SU-DHL-6 (cell line): ENCODE measurements at regions not wholly inside any gene's neighbourhood (a gene's known extent, or its start where the extent isn't known, plus 50 kb on each side); places are given as distances from the start of the nearest gene placed in this dataset.

Experiments
- EZH2phosphoT487 ChIP-seq: fragments of 200-600 bp; sonication (generic), shearing (Covaris generic); conservative IDR thresholded peaks from 2 replicates; pipeline ENCODE4 v1.6.1; 2018; ENCODE audit warnings: mild to moderate bottlenecking, antibody characterized with exemption, low read length, moderate library complexity, mixed read lengths
- TF ChIP-seq, protein P1 (sequence below): fragments of 200-600 bp; sonication (generic); IDR thresholded peaks from one replicate; pipeline ENCODE4 v1.5.1; 2017; ENCODE audit warnings: antibody characterized with exemption, mild to moderate bottlenecking, low read length, moderate library complexity; ENCODE audit not compliant: insufficient read depth, poor library complexity, severe bottlenecking

GRCh38 chr10:30694518-30695228, 65.1 kb upstream of the LYZL2 start:
- TF ChIP-seq, protein P1, sequence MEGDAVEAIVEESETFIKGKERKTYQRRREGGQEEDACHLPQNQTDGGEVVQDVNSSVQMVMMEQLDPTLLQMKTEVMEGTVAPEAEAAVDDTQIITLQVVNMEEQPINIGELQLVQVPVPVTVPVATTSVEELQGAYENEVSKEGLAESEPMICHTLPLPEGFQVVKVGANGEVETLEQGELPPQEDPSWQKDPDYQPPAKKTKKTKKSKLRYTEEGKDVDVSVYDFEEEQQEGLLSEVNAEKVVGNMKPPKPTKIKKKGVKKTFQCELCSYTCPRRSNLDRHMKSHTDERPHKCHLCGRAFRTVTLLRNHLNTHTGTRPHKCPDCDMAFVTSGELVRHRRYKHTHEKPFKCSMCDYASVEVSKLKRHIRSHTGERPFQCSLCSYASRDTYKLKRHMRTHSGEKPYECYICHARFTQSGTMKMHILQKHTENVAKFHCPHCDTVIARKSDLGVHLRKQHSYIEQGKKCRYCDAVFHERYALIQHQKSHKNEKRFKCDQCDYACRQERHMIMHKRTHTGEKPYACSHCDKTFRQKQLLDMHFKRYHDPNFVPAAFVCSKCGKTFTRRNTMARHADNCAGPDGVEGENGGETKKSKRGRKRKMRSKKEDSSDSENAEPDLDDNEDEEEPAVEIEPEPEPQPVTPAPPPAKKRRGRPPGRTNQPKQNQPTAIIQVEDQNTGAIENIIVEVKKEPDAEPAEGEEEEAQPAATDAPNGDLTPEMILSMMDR: no peak
- no peak for TF ChIP-seq EZH2phosphoT487
